Sciatic nerve (tissue), 2 donors: ENCODE measurements at regions not wholly inside any gene's neighbourhood (a gene's known extent, or its start where the extent isn't known, plus 50 kb on each side); places are given as distances from the start of the nearest gene placed in this dataset.
A peak's percentile ranks its signal among the peaks of the same experiment; 100 is the strongest.
"Not testable (repeated sequence)": the region's sequence is repeated elsewhere in the genome, so short reads cannot be mapped to it uniquely, and the experiment has no call there.

Experiments used
- ATAC-seq: fragments of 200-7000 bp; cut with Tn5 transposase; one replicate; pipeline ENCODE4 v1.9.1; 2020; ENCODE audit warnings: mild to moderate bottlenecking, moderate library complexity
- DNase-seq: peaks from one replicate; pipeline ENCODE4 v3.0.0-alpha.2; 2020; ENCODE audit warnings: low spot score
- intact Hi-C: fragments of 100-400 bp; cut with DNase I; formaldehyde crosslinking; loops from one replicate; pipeline ENCODE4 v1.14.2; 2022
- donor health status: DM: no; HTN: no; CAD: no.
- donor health status: DM: no; HTN: no; CAD: no.

DNA sequence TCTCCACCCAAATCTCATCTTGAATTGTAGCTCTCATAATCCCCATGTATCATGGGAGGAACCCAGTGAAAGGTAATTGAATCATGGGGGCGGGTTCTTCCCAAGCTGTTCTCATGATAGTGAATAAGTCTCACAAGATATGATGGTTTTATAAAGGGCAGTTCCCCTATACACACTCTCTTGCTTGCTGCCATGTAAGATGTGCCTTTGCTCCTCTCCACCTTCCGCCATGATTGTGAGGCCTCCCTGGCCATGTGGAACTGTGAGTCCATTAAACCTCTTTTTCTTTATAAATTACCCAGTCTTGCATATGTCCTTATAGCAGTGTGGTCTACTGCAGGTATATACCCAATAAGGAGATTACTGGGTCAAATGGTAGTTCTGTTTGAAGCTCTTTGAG is 61.3 kb upstream of the ALOX12 start:
- DNase-seq, ATAC-seq, intact Hi-C loops: not testable (repeated sequence)

GRCh38 chr17:6936370-6937028 is 59.4 kb upstream of the ALOX12 start:
- intact Hi-C loops: no loop called here
- DNase-seq (no peak), ATAC-seq (peak; percentile 85)

DNA sequence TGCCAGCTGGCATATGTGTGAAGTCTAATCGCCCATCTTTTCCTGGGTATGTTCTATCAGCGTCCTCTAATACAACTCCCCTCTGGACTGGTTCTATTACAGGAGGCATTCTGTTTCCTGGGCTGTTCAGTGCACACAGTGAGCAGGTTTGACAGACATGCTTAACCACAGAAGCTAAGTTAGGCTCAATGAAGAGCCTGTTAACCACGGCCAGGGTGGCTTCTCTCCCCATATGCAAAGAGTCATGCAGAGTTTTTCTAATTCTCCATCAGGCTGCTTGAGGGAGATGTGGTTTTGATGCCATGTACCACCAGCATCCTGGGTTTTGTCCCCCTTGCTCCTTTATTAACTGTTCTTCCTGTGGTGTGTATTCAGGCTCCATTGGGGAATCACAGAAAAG is 57.2 kb upstream of the ALOX12 start:
- DNase-seq (no peak), ATAC-seq (no peak)
- intact Hi-C loops: no loop called here

DNA sequence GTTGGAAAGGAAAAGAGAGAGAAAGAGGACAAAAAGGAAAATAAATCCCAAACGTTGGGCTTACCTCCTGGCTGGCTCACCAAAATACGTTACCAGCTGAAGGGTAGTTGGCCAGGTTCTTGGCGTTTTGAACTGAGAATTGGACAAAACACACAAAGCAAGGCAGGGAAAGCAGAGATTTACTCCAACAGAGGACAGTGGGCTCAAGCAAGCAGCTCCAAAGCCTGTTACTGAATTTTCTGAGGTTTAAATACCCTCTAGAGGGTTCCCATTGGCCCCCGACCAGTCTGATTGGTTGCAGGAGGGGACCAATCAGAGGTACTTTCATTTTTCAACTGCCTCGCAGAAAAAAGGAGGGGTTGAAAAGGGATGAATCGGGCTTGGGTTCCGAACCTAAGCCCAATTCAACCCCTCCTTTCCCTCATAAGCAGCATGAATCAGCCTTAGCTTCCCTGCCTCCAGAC is 55.6 kb upstream of the ALOX12 start:
- ATAC-seq: peak; percentile 39
- no peak for DNase-seq
- intact Hi-C loops: no loop called here

DNA sequence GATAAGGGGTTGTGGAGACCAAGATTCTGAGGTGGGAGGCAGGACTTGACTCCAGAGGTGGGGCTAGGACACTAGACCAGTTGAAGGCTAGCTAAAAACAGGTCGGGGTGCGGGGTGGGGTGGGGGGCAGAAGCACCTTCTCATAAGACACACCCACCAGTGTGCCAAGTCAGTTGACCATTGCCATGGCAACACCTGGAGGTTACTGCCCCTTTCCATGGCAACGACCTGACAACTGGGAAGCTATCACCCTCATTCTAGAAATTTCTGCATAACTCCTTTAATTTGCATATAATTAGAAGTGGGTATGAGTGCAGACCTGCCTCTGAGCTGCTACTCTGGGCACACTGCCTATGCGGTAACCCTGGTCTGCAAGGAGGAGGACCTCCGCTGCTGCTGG is 53.9 kb upstream of the ALOX12 start:
- intact Hi-C loops: no loop called here
- no peak for DNase-seq

DNA sequence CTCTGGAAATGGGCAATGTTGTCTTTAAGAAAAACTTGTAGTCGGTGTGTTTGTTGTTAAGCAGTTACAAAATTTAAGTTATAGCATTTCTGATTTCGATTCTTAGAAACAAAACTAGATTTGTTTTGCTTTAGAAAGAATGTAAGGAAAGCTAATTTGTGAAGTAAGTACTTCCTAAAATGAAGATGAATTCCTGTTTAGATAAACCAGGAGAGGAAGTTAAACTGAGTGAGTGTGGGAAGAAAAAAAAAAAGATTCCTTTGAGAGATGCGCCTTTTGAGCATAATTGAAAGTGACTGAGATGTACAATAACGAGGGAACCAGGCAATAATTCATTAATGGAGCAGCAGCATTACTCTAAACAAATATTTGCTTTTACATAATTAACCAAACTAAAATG is 52.4 kb upstream of the ALOX12 start:
- ATAC-seq (no peak), DNase-seq (no peak)
- intact Hi-C loops: no loop called here

More for the DNA sequence above, 53.9 kb upstream of the ALOX12 start:
- no peak for ATAC-seq
